Adipocyte (in vitro differentiated cells): ENCODE measurements at regions not wholly inside any gene's neighbourhood (a gene's known extent, or its start where the extent isn't known, plus 50 kb on each side); places are given as distances from the start of the nearest gene placed in this dataset.

ENCODE experiments used
- DNase-seq: peaks from one replicate; pipeline ENCODE4 v3.0.0-alpha.2; 2015; ENCODE audit warnings: low read depth
- H3K27me3 ChIP-seq: replicated peaks from 2 replicates; pipeline ENCODE4 v1.7.0; 2013; ENCODE audit warnings: mild to moderate bottlenecking, low read length, moderate library complexity; ENCODE audit not compliant: control insufficient read depth, insufficient read depth
- H3K36me3 ChIP-seq: 2 replicates; pipeline ENCODE4 v1.7.0; 2013; ENCODE audit warnings: low read length, mild to moderate bottlenecking, moderate library complexity; ENCODE audit not compliant: control insufficient read depth, insufficient read depth, severe bottlenecking
- H3K4me1 ChIP-seq: 2 replicates; pipeline ENCODE4 v1.7.0; 2013; ENCODE audit warnings: mild to moderate bottlenecking, low read length, moderate library complexity; ENCODE audit not compliant: control insufficient read depth, insufficient read depth
- H3K4me3 ChIP-seq: 2 replicates; pipeline ENCODE4 v1.7.0; 2013; ENCODE audit warnings: mild to moderate bottlenecking, low read length, moderate library complexity
- H3K9ac ChIP-seq: 2 replicates; pipeline ENCODE4 v1.7.0; 2013; ENCODE audit warnings: mild to moderate bottlenecking, low read length, moderate library complexity
- H3K9me3 ChIP-seq: 2 replicates; pipeline ENCODE4 v1.7.0; 2013; ENCODE audit warnings: mild to moderate bottlenecking, low read length, moderate library complexity; ENCODE audit not compliant: control insufficient read depth

DNA sequence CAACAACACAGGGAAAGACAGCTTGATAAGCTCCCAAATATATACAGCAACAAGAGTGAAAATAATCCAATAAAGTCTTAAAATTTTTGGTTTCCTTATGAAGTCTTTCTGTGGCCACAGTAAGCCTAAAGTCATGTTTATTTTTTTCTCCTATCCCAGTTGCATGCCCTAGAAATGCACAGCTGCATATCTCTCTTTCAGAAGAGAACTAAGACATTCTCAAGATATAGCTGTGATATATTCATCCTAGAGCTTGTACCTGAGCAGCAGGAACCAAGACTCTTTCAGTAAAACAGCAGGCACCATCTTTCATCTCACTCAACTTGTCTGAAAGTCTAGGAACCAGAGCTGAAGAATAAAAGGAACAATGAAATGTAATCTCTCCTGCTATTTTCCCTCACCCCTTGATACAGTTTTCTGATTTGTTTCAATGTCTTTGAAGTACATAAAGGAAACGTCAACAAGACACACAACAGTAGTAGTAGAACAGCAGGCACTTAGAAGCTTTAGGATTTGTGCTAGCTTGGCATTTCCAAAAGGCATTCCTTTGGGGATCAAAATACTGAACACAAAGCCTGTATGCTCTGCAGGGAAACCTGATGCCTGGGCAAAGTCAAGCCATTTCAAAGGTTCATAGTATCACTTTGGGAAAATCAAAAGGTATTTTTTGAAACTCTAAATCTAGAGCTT lies 536.8 kb downstream of the PYDC2 start:
- Histone ChIP-seq H3K4me1 (no peaks in the 10 kb centered on the region), H3K4me3 (no peak overlapping the region)
- DNase-seq: no peak

DNA sequence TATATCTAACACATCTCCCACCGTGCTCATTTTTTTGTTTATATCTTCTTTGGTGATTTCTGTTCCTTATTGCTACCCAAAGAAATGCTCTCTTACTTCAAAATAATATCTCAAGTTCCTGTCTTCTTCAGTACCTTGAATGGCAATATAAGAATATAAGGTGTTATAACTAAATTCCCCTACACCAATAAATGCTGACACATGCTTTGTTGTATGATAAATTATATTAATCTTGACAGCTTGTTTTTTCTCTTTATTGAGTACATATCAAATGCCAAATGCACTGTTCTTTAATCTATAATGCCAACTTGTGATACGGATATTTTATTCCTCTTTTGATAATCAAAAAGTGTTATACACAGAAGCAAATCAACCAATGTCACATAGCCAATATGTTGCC lies 540.3 kb downstream of the PYDC2 start:
- Histone ChIP-seq H3K36me3 (no peaks in the 10 kb centered on the region), H3K4me1 (no peaks in the 10 kb centered on the region), H3K9me3 (no peaks in the 10 kb centered on the region), H3K4me3 (no peak overlapping the region), H3K9ac (no peak overlapping the region), H3K27me3 (no peaks in the 10 kb centered on the region)
- DNase-seq: no peak

More for the DNA sequence above, 536.8 kb downstream of the PYDC2 start:
- no peaks in the 10 kb centered on the region for H3K36me3 ChIP-seq
- no peaks in the 10 kb centered on the region for H3K9me3 ChIP-seq
- H3K9ac ChIP-seq: no peak overlapping the region
- H3K27me3 ChIP-seq: no peaks in the 10 kb centered on the region

DNA sequence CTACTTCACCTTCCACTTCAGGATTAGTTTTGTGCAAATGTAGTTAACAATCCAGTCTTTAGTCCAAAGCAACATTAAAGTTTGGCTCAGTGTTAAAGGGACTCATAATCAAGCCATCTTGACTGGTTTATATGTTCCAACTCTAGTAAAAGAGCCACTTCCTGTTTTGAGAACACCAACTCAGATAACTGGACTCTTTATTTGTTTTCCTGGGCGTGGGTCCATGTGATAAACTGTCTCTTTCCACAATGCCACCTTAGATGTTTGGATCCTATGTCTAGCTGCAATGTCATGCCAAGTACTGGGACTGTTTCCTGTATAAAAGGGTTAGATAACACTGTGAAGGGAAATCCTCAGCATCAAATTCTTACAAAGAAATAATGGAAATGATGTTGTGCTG lies 545.0 kb downstream of the PYDC2 start:
- no peak for DNase-seq
- no peaks in the 10 kb centered on the region for H3K36me3 ChIP-seq
- no peaks in the 10 kb centered on the region for H3K9me3 ChIP-seq
- no peak overlapping the region for H3K9ac ChIP-seq
- H3K27me3 ChIP-seq: no peaks in the 10 kb centered on the region
- no peak overlapping the region for H3K4me3 ChIP-seq
- no peaks in the 10 kb centered on the region for H3K4me1 ChIP-seq

DNA sequence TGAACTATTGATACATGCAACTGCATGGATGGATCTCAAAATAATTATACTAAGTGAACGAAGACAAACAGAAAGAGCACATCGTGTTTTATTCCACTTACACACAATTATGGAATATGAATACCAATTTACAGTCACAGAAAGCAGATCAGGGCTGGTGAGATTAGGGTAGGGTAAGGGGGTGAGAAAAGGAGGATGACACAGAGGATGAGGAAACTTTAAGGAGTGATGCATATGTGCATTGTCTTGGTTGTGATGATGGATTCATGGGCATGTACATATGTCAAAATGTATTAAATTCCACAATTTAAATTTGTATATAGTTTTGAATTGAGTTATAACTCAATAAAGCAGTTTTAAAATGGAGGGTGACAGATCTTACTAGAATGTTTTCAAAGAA lies 548.9 kb downstream of the PYDC2 start:
- Histone ChIP-seq H3K9ac (no peak overlapping the region), H3K27me3 (no peaks in the 10 kb centered on the region), H3K4me1 (peaks cover 4% of the 10 kb centered on the region), H3K4me3 (no peak overlapping the region), H3K9me3 (no peaks in the 10 kb centered on the region), H3K36me3 (no peaks in the 10 kb centered on the region)
- no peak for DNase-seq

DNA sequence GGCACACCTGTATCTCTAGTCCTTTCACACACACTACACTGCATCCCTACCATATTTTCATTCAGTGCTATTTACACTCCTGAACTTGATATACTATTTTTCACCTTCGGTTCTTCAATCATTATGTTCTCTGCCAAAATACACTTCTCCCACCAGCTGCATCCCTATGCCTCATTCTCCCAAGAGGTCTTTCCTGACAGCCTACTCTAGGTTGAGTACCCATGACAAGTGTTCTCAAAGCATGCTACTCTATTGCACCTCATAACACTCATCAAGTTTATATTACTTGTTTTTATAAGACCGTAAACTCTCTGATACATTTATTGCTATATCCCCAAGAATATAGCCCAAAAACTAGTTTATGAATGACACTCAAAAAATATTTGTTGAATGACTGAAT lies 549.5 kb downstream of the PYDC2 start:
- Histone ChIP-seq H3K27me3 (no peaks in the 10 kb centered on the region), H3K4me1 (peaks cover 4% of the 10 kb centered on the region), H3K4me3 (no peak overlapping the region), H3K36me3 (no peaks in the 10 kb centered on the region), H3K9ac (no peak overlapping the region), H3K9me3 (no peaks in the 10 kb centered on the region)
- no peak for DNase-seq

DNA sequence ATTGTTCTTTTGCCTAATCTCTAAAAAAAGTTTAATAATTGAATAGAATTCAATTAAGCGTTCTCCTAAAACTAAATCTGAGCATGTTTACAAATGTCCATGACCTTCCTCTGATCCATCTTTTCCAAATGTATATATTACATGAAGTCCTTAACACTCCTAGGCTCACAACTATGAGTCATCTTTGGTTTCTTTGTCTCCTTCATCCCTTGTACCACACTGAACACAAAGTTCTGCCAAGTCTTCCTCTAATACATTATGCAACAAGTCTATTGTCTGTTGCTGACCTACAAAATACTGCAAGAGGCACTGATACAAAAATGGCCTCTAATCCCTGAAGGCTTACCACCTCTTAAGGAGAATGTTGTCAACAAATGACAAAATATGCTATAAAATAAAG lies 550.2 kb downstream of the PYDC2 start:
- H3K9ac ChIP-seq: no peak overlapping the region
- no peaks in the 10 kb centered on the region for H3K27me3 ChIP-seq
- H3K36me3 ChIP-seq: no peaks in the 10 kb centered on the region
- no peaks in the 10 kb centered on the region for H3K9me3 ChIP-seq
- peaks cover 4% of the 10 kb centered on the region for H3K4me1 ChIP-seq
- DNase-seq: no peak
- no peak overlapping the region for H3K4me3 ChIP-seq

DNA sequence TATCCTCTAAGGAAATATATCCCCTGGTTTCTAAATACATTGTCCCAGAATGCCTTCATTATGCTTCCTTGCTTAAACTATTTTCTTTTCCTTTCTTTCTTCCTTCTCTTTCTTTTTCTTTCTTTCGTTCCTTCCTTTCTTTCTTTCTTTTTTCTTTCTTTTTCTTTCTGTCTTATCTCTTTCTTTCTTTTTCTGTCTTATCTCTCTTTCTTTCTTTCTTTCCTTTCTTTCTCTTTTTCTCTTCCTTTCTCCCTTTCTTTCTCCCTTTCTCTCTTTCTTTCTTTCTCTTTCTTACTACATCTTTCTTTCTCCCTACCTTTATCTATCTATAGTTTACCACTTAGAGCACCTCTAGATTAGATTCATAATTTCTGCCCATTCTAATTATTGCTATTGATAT lies 552.1 kb downstream of the PYDC2 start:
- DNase-seq: no peak
- H3K9ac ChIP-seq: no peak overlapping the region
- peaks cover 4% of the 10 kb centered on the region for H3K4me1 ChIP-seq
- H3K9me3 ChIP-seq: no peaks in the 10 kb centered on the region
- H3K4me3 ChIP-seq: no peak overlapping the region
- H3K27me3 ChIP-seq: no peaks in the 10 kb centered on the region
- H3K36me3 ChIP-seq: no peaks in the 10 kb centered on the region

DNA sequence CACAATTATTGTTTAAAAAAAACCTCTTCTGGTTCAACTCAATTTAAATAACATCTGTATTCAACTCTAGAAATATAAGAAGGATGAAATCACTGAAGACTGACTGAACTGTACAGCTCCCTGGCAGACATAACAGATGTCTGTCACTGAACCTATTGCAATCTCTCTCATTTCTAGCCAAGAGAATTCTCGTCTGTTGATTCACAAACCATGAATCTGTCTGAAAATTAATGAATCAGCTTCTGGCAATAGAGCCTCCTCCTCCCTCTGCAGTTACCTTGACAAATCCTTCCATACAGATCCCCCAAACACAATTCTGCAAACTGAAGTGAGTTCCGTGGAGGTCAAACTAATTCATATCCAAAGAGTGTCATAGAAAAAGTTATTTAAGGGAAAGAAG lies 561.4 kb downstream of the PYDC2 start:
- no peak for DNase-seq
- peaks cover 7% of the 10 kb centered on the region for H3K4me1 ChIP-seq
- peaks cover 4% of the 10 kb centered on the region for H3K9me3 ChIP-seq
- no peak overlapping the region for H3K9ac ChIP-seq
- no peak overlapping the region for H3K4me3 ChIP-seq
- no peaks in the 10 kb centered on the region for H3K27me3 ChIP-seq
- no peaks in the 10 kb centered on the region for H3K36me3 ChIP-seq

DNA sequence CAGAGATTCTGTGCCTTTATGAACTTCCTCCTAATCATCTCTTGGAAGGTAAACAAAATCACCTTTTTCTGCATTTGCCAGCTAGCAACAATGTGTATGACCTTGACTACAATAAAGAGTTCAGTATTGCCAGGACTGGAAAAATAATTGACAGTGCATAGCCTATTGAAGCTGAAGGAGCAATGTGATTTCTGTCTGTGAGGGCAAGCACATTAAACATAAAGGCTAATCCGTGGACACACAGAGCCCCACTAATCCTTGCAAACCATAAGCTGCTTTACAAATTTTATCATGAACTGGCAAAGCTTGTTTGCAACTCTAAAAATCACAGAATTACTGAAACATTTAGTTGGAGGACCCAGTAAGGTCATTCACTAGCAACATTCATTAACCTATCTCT lies 563.8 kb downstream of the PYDC2 start:
- no peak overlapping the region for H3K9ac ChIP-seq
- H3K36me3 ChIP-seq: no peaks in the 10 kb centered on the region
- no peak for DNase-seq
- H3K27me3 ChIP-seq: no peaks in the 10 kb centered on the region
- no peaks in the 10 kb centered on the region for H3K9me3 ChIP-seq
- peaks cover 7% of the 10 kb centered on the region for H3K4me1 ChIP-seq
- H3K4me3 ChIP-seq: no peak overlapping the region

DNA sequence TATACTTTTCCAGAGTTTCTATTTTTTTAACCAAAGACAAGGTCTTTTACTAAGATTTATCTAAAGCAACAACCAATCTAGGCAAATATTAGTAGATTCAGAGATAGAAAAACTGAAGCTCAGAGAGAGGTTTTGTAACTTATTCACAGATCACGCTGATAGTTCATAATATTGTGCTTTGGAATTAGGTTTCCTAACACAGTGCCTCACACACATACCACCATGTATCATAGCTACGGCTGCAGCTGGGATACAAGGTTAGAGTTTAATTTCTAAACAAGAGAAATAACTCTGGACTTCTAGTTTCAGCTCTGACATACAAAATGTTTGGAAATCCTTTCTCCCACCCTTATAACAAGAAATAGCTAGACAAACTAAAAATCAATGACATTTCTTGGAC lies 565.7 kb downstream of the PYDC2 start:
- Histone ChIP-seq H3K4me1 (peaks cover 7% of the 10 kb centered on the region), H3K27me3 (no peaks in the 10 kb centered on the region), H3K9me3 (no peaks in the 10 kb centered on the region), H3K9ac (no peak overlapping the region), H3K4me3 (no peak overlapping the region), H3K36me3 (no peaks in the 10 kb centered on the region)
- no peak for DNase-seq

DNA sequence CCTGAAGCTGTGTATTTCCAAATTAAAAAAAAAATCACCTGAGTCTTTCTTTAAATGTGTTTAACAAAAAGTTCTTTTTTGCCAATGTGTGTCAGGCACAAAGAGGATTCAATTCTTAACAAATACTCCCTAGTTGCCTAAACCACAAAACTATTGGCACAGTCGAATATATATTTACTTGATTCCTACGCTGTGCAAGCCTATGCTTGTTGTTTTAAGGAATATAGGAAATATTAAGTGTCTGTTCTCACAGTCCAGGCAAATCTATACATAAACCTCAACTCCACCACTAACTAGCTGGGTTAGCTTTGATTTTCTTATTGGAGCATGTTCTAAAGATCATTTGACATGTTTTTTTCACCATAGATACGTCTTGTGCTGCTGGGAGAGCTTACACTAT lies 571.0 kb downstream of the PYDC2 start:
- H3K4me1 ChIP-seq: no peaks in the 10 kb centered on the region
- H3K36me3 ChIP-seq: no peaks in the 10 kb centered on the region
- H3K4me3 ChIP-seq: no peak overlapping the region
- DNase-seq: no peak
- H3K9me3 ChIP-seq: no peaks in the 10 kb centered on the region
- H3K27me3 ChIP-seq: no peaks in the 10 kb centered on the region
- no peak overlapping the region for H3K9ac ChIP-seq

DNA sequence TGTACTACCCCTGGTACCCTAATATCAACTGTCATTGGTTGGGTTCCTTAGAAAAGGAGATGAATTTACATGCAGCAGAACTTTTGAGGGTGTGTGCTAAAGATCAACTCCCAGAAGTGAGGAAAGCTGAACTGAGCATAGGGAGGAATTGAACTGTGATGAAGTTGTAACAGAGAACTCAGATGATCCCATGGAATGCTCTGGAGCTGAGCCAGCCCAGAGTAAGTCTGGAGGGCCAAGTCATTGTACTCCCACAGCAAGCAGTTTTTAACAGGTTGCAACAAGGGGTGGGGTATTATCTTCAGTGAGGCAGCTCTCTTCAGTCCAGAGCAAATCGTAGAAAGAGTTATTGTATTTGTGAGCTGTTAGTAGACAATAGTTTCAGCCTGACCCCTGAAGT lies 572.3 kb downstream of the PYDC2 start:
- Histone ChIP-seq H3K4me3 (no peak overlapping the region), H3K9me3 (no peaks in the 10 kb centered on the region), H3K9ac (no peak overlapping the region), H3K4me1 (no peaks in the 10 kb centered on the region), H3K27me3 (no peaks in the 10 kb centered on the region), H3K36me3 (no peaks in the 10 kb centered on the region)
- no peak for DNase-seq
